Thyroid gland (tissue), 4 donors: ENCODE measurements at regions not wholly inside any gene's neighbourhood (a gene's known extent, or its start where the extent isn't known, plus 50 kb on each side); places are given as distances from the start of the nearest gene placed in this dataset.

ENCODE experiments used
- CTCF ChIP-seq, 6 experiments: fragments of 200-600 bp in 3 of 6; fragments of 450-650 bp in 3 of 6; sonication (generic) in 3 of 6; IDR thresholded peaks; one replicate each; pipeline ENCODE4 v1.5.1; 2016 to 2019; ENCODE audit warnings: antibody characterized with exemption in 6 of 6, mild to moderate bottlenecking in 2 of 6, inconsistent platforms in 1 of 6, moderate library complexity in 1 of 6
- POLR2A ChIP-seq, 2 donors: fragments of 450-650 bp; IDR thresholded peaks; one replicate each; pipeline ENCODE4 v1.6.1; 2017; ENCODE audit warnings: antibody characterized with exemption in 2 of 2, mild to moderate bottlenecking in 2 of 2, moderate library complexity in 1 of 2

GRCh38 chr20:19929012-19929360 is 88.2 kb upstream of the NAA20 start:
- TF ChIP-seq CTCF (IDR thresholded peaks at IDR 0.05) (no peak), POLR2A (IDR thresholded peaks at IDR 0.05) (no peak)
